HepG2 (cell line): ENCODE measurements at regions not wholly inside any gene's neighbourhood (a gene's known extent, or its start where the extent isn't known, plus 50 kb on each side); places are given as distances from the start of the nearest gene placed in this dataset.

ENCODE experiments used
- ATAC-seq: fragments of 200-7000 bp; cut with Tn5 transposase; 3 replicates; pipeline ENCODE4 v1.9.1; 2020; ENCODE audit warnings: mild to moderate bottlenecking, moderate library complexity
- BruUV-seq: library from RNA; stranded (reverse); fragments of 400-500 nt; replicated peaks from 2 replicates; lab custom pipeline; 2021; lab: Mats Ljungman, UMichigan
- CTCF ChIA-PET: fragments of 300-600 bp; formaldehyde crosslinking; extraction: SDS; loops from one replicate; lab custom pipeline; 2021; ENCODE audit warnings: low total read pairs, inconsistent platforms, low intra/inter-chr PET ratio; lab: Yijun Ruan, JAX
- POLR2A ChIA-PET: fragments of 350-600 bp; sonication (Branson Sonifier 250); formaldehyde crosslinking; loops from one replicate; lab custom pipeline; 2020; ENCODE audit warnings: antibody characterized with exemption, inconsistent platforms; lab: Yijun Ruan, JAX
- DNase-seq: peaks from one replicate; pipeline ENCODE4 v3.0.0-alpha.2; 2015; ENCODE audit warnings: low spot score
- FAIRE-seq: peaks from 3 replicates; lab custom pipeline; 2011; peaks lifted over from hg19 to GRCh38; lab: Jason Lieb, UNC
- H2AFZ ChIP-seq: one replicate; pipeline ENCODE4 v1.6.1; 2011; ENCODE audit warnings: low read length, inconsistent platforms
- H3K27ac ChIP-seq: fragments of 300-600 bp; 3 replicates; pipeline ENCODE4 v1.8.0; 2011; ENCODE audit warnings: mixed run types, mild to moderate bottlenecking, mixed read lengths, low read length, inconsistent platforms; ENCODE audit not compliant: insufficient read depth; ENCODE audit errors: extremely low read length
- H3K27me3 ChIP-seq, 2 experiments: fragments of 200-600 bp in 1 of 2; 2 replicates in 1 of 2; 3 replicates in 1 of 2; pipeline versions ENCODE4 v1.6.0 to v1.8.0; 2011; ENCODE audit warnings: low read length in 2 of 2, mild to moderate bottlenecking in 2 of 2, moderate library complexity in 2 of 2, inconsistent platforms in 1 of 2; ENCODE audit not compliant: insufficient read depth in 2 of 2, control insufficient read depth in 1 of 2
- H3K36me3 ChIP-seq, 2 experiments: fragments of 200-600 bp in 1 of 2; replicated peaks in 1 of 2; 2 replicates in 1 of 2; 3 replicates in 1 of 2; pipeline versions ENCODE4 v1.5.1 to v1.8.0; 2011; ENCODE audit warnings: low read length in 2 of 2, inconsistent platforms in 1 of 2; ENCODE audit not compliant: insufficient read depth in 2 of 2, control insufficient read depth in 1 of 2
- H3K4me1 ChIP-seq: 2 replicates; pipeline ENCODE4 v1.5.1; 2012; ENCODE audit warnings: low read length, inconsistent platforms; ENCODE audit not compliant: insufficient read depth
- H3K4me2 ChIP-seq: 2 replicates; pipeline ENCODE4 v1.6.0; 2011; ENCODE audit warnings: low read depth, low read length, inconsistent platforms
- H3K4me3 ChIP-seq, 3 experiments: fragments of 200-600 bp in 1 of 3; sonication (generic), shearing (Covaris generic) in 1 of 3; replicated peaks in 1 of 3; 2 replicates each; pipeline ENCODE4 v1.5.1; 2011 to 2016; ENCODE audit warnings: low read length in 3 of 3, inconsistent platforms in 2 of 3, low read depth in 2 of 3, mild to moderate bottlenecking in 2 of 3, control low read depth in 1 of 3, mixed read lengths in 1 of 3; ENCODE audit not compliant: insufficient read depth in 1 of 3
- H3K79me2 ChIP-seq: one replicate; pipeline ENCODE4 v1.6.1; 2011; ENCODE audit warnings: low read length, inconsistent platforms; ENCODE audit not compliant: insufficient read depth
- H3K9ac ChIP-seq: 2 replicates; pipeline ENCODE4 v1.6.0; 2011; ENCODE audit warnings: mild to moderate bottlenecking, low read depth, low read length, inconsistent platforms; ENCODE audit not compliant: insufficient read depth
- H3K9me3 ChIP-seq: 2 replicates; pipeline ENCODE4 v1.5.1; 2012; ENCODE audit warnings: mild to moderate bottlenecking, low read length
- H4K20me1 ChIP-seq: 2 replicates; pipeline ENCODE4 v1.6.0; 2011; ENCODE audit warnings: inconsistent platforms, mild to moderate bottlenecking, low read length, moderate library complexity; ENCODE audit not compliant: insufficient read depth
- FOXP4 ChIP-seq: sonication (generic); formaldehyde crosslinking; IDR thresholded peaks from 2 replicates; pipeline ENCODE4 v1.4.0; 2020; ENCODE audit warnings: missing genetic modification reagents
- HOXA3 ChIP-seq: sonication (generic); formaldehyde crosslinking; IDR thresholded peaks from 2 replicates; pipeline ENCODE4 v1.5.0; 2020; ENCODE audit warnings: missing genetic modification reagents
- MAFF ChIP-seq: IDR thresholded peaks from 2 replicates; pipeline ENCODE4 v1.6.1; 2011; ENCODE audit warnings: low read depth, low read length, improper control_type of control experiment
- MAFK ChIP-seq, 2 experiments: IDR thresholded peaks in 1 of 2; conservative IDR thresholded peaks in 1 of 2; 2 replicates each; pipeline ENCODE4 v1.6.1; 2011; ENCODE audit warnings: improper control_type of control experiment in 2 of 2, low read length in 2 of 2
- NPAS2 ChIP-seq: sonication (generic); formaldehyde crosslinking; IDR thresholded peaks from 2 replicates; pipeline ENCODE4 v1.8.0; 2022; ENCODE audit warnings: mild to moderate bottlenecking, missing genetic modification reagents, borderline replicate concordance
- RFX3 ChIP-seq: IDR thresholded peaks from 2 replicates; pipeline ENCODE4 v1.6.1; 2016; ENCODE audit warnings: missing biosample characterization, missing genetic modification reagents
- SATB2 ChIP-seq: sonication (generic); formaldehyde crosslinking; IDR thresholded peaks from 2 replicates; pipeline ENCODE4 v1.5.0; 2020; ENCODE audit warnings: missing genetic modification reagents
- SRF ChIP-seq: IDR thresholded peaks from 2 replicates; pipeline ENCODE4 v1.6.1; 2011; ENCODE audit warnings: mild to moderate bottlenecking, low read depth, low read length, moderate library complexity
- XBP1 ChIP-seq: sonication (generic); formaldehyde crosslinking; IDR thresholded peaks from 2 replicates; pipeline ENCODE4 v1.5.0; 2020; ENCODE audit warnings: missing genetic modification reagents
- ZNF274 ChIP-seq: sonication (generic); formaldehyde crosslinking; IDR thresholded peaks from 2 replicates; pipeline ENCODE4 v1.5.1; 2020; ENCODE audit warnings: mild to moderate bottlenecking, missing genetic modification reagents
- ZNF343 ChIP-seq: sonication (generic); formaldehyde crosslinking; IDR thresholded peaks from 2 replicates; pipeline ENCODE4 v1.4.0; 2020; ENCODE audit warnings: mild to moderate bottlenecking, missing genetic modification reagents
- ZNF431 ChIP-seq: sonication (generic); formaldehyde crosslinking; IDR thresholded peaks from 2 replicates; pipeline ENCODE4 v1.9.0; 2022; ENCODE audit warnings: missing genetic modification reagents, low read depth, mild to moderate bottlenecking, borderline replicate concordance
- ZNF761 ChIP-seq: sonication (generic); formaldehyde crosslinking; conservative IDR thresholded peaks from 2 replicates; pipeline ENCODE4 v1.4.0; 2020; ENCODE audit warnings: mild to moderate bottlenecking, missing genetic modification reagents
- WGBS: methylation state at CpG from one replicate; pipeline ENCODE4 v1.1.6; 2017; ENCODE audit warnings: low lambda C conversion rate; 5-methylcytosine and 5-hydroxymethylcytosine counted together
- in situ Hi-C: cut with HindIII; loops from 2 replicates; pipeline ENCODE4 v1.10.0; 2017; ENCODE audit warnings: low pct_unique_long_range_greater_than_20kb; ENCODE audit not compliant: extremely low pct_ligation_motif_present
- intact Hi-C: fragments of 100-400 bp; cut with micrococcal nuclease; formaldehyde crosslinking; loops from one replicate; pipeline ENCODE4 v1.10.0; 2022; ENCODE audit not compliant: unreplicated experiment
- TF ChIP-seq, protein P1 (sequence below), 2 experiments: sonication (generic) in 1 of 2; formaldehyde crosslinking in 1 of 2; IDR thresholded peaks; 2 replicates each; pipeline versions ENCODE4 v1.4.0 to v1.6.1; 2018 to 2020; ENCODE audit warnings: missing genetic modification reagents in 2 of 2, borderline replicate concordance in 1 of 2, low read depth in 1 of 2, mild to moderate bottlenecking in 1 of 2, missing biosample characterization in 1 of 2

- CTCF ChIA-PET: no interaction called here
- H4K20me1 ChIP-seq: no peaks in the 10 kb centered on the region
- H3K27ac ChIP-seq: no peak overlapping the region
- DNase-seq: no peak
- no peak for ATAC-seq
- no peak for TF ChIP-seq SRF
- no peak for TF ChIP-seq ZNF274
- TF ChIP-seq NPAS2 (CRISPR knock-in tag): no peak
- TF ChIP-seq ZNF343 (CRISPR knock-in tag): no peak
- 0 out of 2 replicates have a peak, but pooled peaks have one; percentile 21 for TF ChIP-seq MAFF
- TF ChIP-seq RFX3 (CRISPR knock-in tag): no peak
- TF ChIP-seq XBP1 (CRISPR knock-in tag): no peak
- no peak for TF ChIP-seq ZNF431 (CRISPR knock-in tag)
- peak; percentile 20 to 59; a peak in 2 of 4 replicates for TF ChIP-seq MAFK (conservative IDR thresholded peaks at IDR 0.05 in 1 of 2, IDR thresholded peaks at IDR 0.05 in 1 of 2; ENCODE audit: low read length in 2 of 2)
- TF ChIP-seq SATB2 (CRISPR knock-in tag): no peak
- no peak for TF ChIP-seq ZNF761 (CRISPR knock-in tag)
- no peak for TF ChIP-seq HOXA3 (CRISPR knock-in tag)
- TF ChIP-seq, protein P1, sequence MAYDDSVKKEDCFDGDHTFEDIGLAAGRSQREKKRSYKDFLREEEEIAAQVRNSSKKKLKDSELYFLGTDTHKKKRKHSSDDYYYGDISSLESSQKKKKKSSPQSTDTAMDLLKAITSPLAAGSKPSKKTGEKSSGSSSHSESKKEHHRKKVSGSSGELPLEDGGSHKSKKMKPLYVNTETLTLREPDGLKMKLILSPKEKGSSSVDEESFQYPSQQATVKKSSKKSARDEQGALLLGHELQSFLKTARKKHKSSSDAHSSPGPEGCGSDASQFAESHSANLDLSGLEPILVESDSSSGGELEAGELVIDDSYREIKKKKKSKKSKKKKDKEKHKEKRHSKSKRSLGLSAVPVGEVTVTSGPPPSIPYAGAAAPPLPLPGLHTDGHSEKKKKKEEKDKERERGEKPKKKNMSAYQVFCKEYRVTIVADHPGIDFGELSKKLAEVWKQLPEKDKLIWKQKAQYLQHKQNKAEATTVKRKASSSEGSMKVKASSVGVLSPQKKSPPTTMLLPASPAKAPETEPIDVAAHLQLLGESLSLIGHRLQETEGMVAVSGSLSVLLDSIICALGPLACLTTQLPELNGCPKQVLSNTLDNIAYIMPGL (CRISPR knock-in tag; IDR thresholded peaks at IDR 0.05; ENCODE audit: borderline replicate concordance in 1 of 2, low read depth in 1 of 2): no peak
- no peak for TF ChIP-seq FOXP4
- no peak overlapping the region for H3K9ac ChIP-seq
- no peaks in the 10 kb centered on the region for H3K79me2 ChIP-seq
- no peak overlapping the region for H2AFZ ChIP-seq
- 39% methylated on average over 13 of the region's 13 CpGs for WGBS
- H3K4me1 ChIP-seq: no peaks in the 10 kb centered on the region
- BruUV-seq: no TSS peak
- no peaks in the 10 kb centered on the region for H3K9me3 ChIP-seq
- 0 out of 5 replicates have a peak, but pooled peaks cover 0 to 4% of the 10 kb centered on the region in 2 experiments for H3K27me3 ChIP-seq
- in situ Hi-C loops (no loop called here), intact Hi-C loops (no loop called here)
- H3K36me3 ChIP-seq: no peaks in the 10 kb centered on the region
- POLR2A ChIA-PET: no interaction called here
- no peak overlapping the region for H3K4me2 ChIP-seq
- H3K4me3 ChIP-seq: no peak overlapping the region
- no peak for FAIRE-seq
Measured at GRCh38 chr2:163493359-163494298, 242.2 kb downstream of the FIGN start.
